Neural cell (in vitro differentiated cells): ENCODE measurements at regions not wholly inside any gene's neighbourhood (a gene's known extent, or its start where the extent isn't known, plus 50 kb on each side); places are given as distances from the start of the nearest gene placed in this dataset.

ENCODE experiments used
- CTCF ChIP-seq: fragments of 450-650 bp; IDR thresholded peaks from 2 replicates; pipeline ENCODE4 v1.5.1; 2014; ENCODE audit warnings: antibody characterized with exemption, mild to moderate bottlenecking, moderate library complexity; ENCODE audit not compliant: poor library complexity, severe bottlenecking
- EZH2 ChIP-seq: fragments of 200-600, 300-800 bp; shearing (Covaris generic), sonication (generic); IDR thresholded peaks from 2 replicates; pipeline ENCODE4 v1.6.1; 2014; ENCODE audit warnings: antibody characterized with exemption, low read length, borderline replicate concordance, mild to moderate bottlenecking; ENCODE audit not compliant: insufficient read depth, poor library complexity, severe bottlenecking
- MXI1 ChIP-seq: fragments of 450-650 bp; conservative IDR thresholded peaks from 2 replicates; pipeline ENCODE4 v1.6.1; 2014; ENCODE audit warnings: antibody characterized with exemption, mild to moderate bottlenecking; ENCODE audit not compliant: poor library complexity, severe bottlenecking
- POLR2AphosphoS5 ChIP-seq: IDR thresholded peaks from 2 replicates; pipeline ENCODE4 v1.6.1; 2012
- RAD21 ChIP-seq: fragments of 450-650 bp; conservative IDR thresholded peaks from 2 replicates; pipeline ENCODE4 v1.6.1; 2014; ENCODE audit warnings: antibody characterized with exemption, mild to moderate bottlenecking, moderate library complexity
- REST ChIP-seq: IDR thresholded peaks from 2 replicates; pipeline ENCODE4 v1.6.1; 2012; ENCODE audit warnings: borderline replicate concordance
- SMC3 ChIP-seq: fragments of 450-650 bp; conservative IDR thresholded peaks from 2 replicates; pipeline ENCODE4 v1.6.1; 2014; ENCODE audit warnings: antibody characterized with exemption, mild to moderate bottlenecking, moderate library complexity; ENCODE audit not compliant: poor library complexity

- TF ChIP-seq CTCF (no peak), RAD21 (no peak), POLR2AphosphoS5 (no peak), MXI1 (no peak), EZH2 (no peak), REST (no peak), SMC3 (no peak)
Observed at GRCh38 chr10:63013755-63014154, 119.4 kb upstream of the NRBF2 start.
